Parathyroid adenoma (tissue), 2 donors: ENCODE measurements at regions not wholly inside any gene's neighbourhood (a gene's known extent, or its start where the extent isn't known, plus 50 kb on each side); places are given as distances from the start of the nearest gene placed in this dataset.

Experiments used
- H2AFZ ChIP-seq: fragments of 300-600 bp; sonication (generic); one replicate; pipeline ENCODE4 v1.7.0; 2017; ENCODE audit warnings: antibody characterized with exemption, mild to moderate bottlenecking
- H3K27ac ChIP-seq: fragments of 300-600 bp; sonication (generic); one replicate; pipeline ENCODE4 v1.7.0; 2017
- H3K27me3 ChIP-seq: fragments of 300-600 bp; sonication (generic); one replicate; pipeline ENCODE4 v1.7.0; 2017; ENCODE audit warnings: low read length; ENCODE audit not compliant: control insufficient read depth, insufficient read depth
- H3K36me3 ChIP-seq: fragments of 300-600 bp; sonication (generic); one replicate; pipeline ENCODE4 v1.7.0; 2017; ENCODE audit warnings: low read length; ENCODE audit not compliant: control insufficient read depth, insufficient read depth
- H3K4me1 ChIP-seq: fragments of 300-600 bp; sonication (generic); one replicate; pipeline ENCODE4 v1.7.0; 2017; ENCODE audit warnings: control low read depth
- H3K4me2 ChIP-seq: fragments of 300-600 bp; sonication (generic); one replicate; pipeline ENCODE4 v1.7.0; 2017; ENCODE audit warnings: low read length
- H3K4me3 ChIP-seq: fragments of 300-600 bp; sonication (generic); one replicate; pipeline ENCODE4 v1.7.0; 2017; ENCODE audit warnings: low read depth, low read length
- H3K79me2 ChIP-seq: fragments of 300-600 bp; sonication (generic); one replicate; pipeline ENCODE4 v1.7.0; 2017; ENCODE audit warnings: control low read depth
- H3K9ac ChIP-seq: fragments of 300-600 bp; sonication (generic); one replicate; pipeline ENCODE4 v1.7.0; 2017; ENCODE audit warnings: mild to moderate bottlenecking
- H3K9me3 ChIP-seq: fragments of 300-600 bp; sonication (generic); one replicate; pipeline ENCODE4 v1.7.0; 2017; ENCODE audit warnings: low read length; ENCODE audit not compliant: control insufficient read depth
- CTCF ChIP-seq: fragments of 300-600 bp; sonication (generic); IDR thresholded peaks from one replicate; pipeline ENCODE4 v1.7.0; 2017; ENCODE audit warnings: antibody characterized with exemption, mild to moderate bottlenecking
- donor health status: primary hyperparathyroidism.

DNA sequence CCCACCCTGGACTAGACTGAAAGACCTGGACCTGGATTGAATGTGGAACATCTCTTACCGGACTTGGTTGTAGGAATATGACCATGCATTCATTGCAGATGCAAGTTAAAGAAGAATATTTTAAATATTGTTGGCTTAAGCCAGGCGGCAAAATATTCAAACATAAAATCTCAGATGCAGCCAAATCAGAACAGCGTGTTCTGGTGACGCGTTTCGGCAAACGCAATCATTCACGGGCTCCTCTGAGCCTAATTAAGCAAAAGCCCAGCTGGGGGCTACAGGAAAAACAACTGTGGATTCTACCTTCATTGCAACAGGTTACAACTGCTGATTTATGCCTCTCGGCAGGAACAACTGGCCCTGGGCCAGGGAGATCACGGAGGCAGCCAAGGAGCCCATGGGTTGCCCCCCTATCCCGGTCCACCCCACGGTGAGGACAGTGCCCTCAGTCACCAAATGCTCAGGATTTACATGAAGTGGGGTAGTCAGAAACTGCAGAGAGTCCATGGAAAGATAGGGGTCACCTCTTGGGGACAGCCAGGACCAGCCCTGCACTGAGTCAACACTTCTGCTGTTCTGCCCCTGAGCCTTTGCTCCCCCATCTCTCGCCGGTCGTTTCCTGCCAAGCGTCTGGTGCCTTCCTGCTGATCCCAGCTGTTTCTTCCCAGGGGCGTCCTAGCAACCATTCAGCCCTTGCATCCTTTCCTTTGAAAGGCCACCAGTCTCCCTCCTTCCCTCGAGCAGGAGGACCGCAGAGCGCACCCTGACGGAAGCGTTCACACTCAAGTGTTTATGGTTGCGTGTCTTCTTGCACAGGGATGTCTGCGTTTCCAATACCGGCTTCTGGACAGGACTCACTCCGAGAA, 64.4 kb upstream of the SFMBT2 start:
- H3K9me3 ChIP-seq, result no peaks in the 10 kb centered on the region
- H3K4me2 ChIP-seq, result no peak overlapping the region
- H3K9ac ChIP-seq, result no peak overlapping the region
- TF ChIP-seq CTCF, result no peak
- H3K27me3 ChIP-seq, result no peaks in the 10 kb centered on the region
- no peak overlapping the region for H2AFZ ChIP-seq
- no peak overlapping the region for H3K4me3 ChIP-seq
- H3K4me1 ChIP-seq, result no peaks in the 10 kb centered on the region
- no peak overlapping the region for H3K27ac ChIP-seq
- H3K36me3 ChIP-seq, result no peaks in the 10 kb centered on the region
- no peaks in the 10 kb centered on the region for H3K79me2 ChIP-seq

- H3K9ac ChIP-seq, result no peak overlapping the region
- no peaks in the 10 kb centered on the region for H3K4me1 ChIP-seq
- H3K27me3 ChIP-seq, result no peaks in the 10 kb centered on the region
- H3K36me3 ChIP-seq, result no peaks in the 10 kb centered on the region
- H3K79me2 ChIP-seq, result no peaks in the 10 kb centered on the region
- H3K9me3 ChIP-seq, result no peaks in the 10 kb centered on the region
- H3K4me2 ChIP-seq, result no peak overlapping the region
- TF ChIP-seq CTCF, result no peak
- no peak overlapping the region for H2AFZ ChIP-seq
- no peak overlapping the region for H3K27ac ChIP-seq
- H3K4me3 ChIP-seq, result no peak overlapping the region
These were observed 63.6 kb upstream of the SFMBT2 start for GRCh38 chr10:7474388-7474787.

- H3K4me1 ChIP-seq, result no peaks in the 10 kb centered on the region
- H3K27ac ChIP-seq, result no peak overlapping the region
- no peak overlapping the region for H3K4me3 ChIP-seq
- H3K79me2 ChIP-seq, result no peaks in the 10 kb centered on the region
- no peaks in the 10 kb centered on the region for H3K9me3 ChIP-seq
- no peak overlapping the region for H2AFZ ChIP-seq
- TF ChIP-seq CTCF, result no peak
- no peaks in the 10 kb centered on the region for H3K36me3 ChIP-seq
- H3K4me2 ChIP-seq, result no peak overlapping the region
- H3K27me3 ChIP-seq, result no peaks in the 10 kb centered on the region
- H3K9ac ChIP-seq, result no peak overlapping the region
These were observed 62.6 kb upstream of the SFMBT2 start for GRCh38 chr10:7473474-7473873.

DNA sequence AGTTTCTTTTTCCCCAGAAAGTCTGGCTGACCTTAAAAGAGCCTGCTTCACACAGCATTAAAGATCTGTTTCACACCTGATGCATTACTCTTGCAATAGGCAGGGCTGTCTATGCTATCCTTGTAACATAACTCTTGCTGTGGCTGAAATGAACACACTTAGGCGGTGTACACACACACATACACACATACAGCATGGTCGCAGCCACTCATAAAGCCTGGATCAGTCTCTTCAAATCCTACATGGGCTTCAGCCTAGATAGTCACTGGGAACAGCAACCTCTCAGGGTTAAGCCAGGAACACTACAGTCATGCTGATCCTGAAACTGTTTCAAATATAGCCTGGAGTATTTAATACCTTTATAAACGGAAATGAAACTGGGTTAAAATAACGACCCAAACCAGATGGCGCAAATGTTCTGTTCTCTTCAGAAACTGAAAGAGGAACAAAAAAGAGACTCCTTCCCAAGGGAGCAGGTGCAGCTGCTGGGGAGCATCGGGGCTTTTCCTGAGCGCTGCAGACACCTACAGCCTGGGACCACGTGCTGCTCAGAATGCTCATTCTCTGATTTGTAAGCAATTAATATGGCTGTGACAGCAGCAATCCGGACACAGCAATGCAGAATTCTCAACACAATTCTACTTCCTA, 61.0 kb upstream of the SFMBT2 start:
- Histone ChIP-seq H3K4me3 (no peak overlapping the region), H3K4me1 (no peaks in the 10 kb centered on the region), H3K79me2 (no peaks in the 10 kb centered on the region), H3K4me2 (no peak overlapping the region), H3K27me3 (no peaks in the 10 kb centered on the region), H3K9me3 (no peaks in the 10 kb centered on the region), H2AFZ (no peak overlapping the region), H3K27ac (no peak overlapping the region), H3K36me3 (no peaks in the 10 kb centered on the region), H3K9ac (no peak overlapping the region)
- no peak for TF ChIP-seq CTCF
